GM23338 (cell line): ENCODE measurements at regions not wholly inside any gene's neighbourhood (a gene's known extent, or its start where the extent isn't known, plus 50 kb on each side); places are given as distances from the start of the nearest gene placed in this dataset.

Experiments
- ATAC-seq: fragments of 200-7000 bp; cut with Tn5 transposase; 3 replicates; pipeline ENCODE4 v1.9.1; 2020
- DNase-seq: peaks from one replicate; pipeline ENCODE4 v3.0.0-alpha.2; 2015; ENCODE audit warnings: low spot score
- H2AFZ ChIP-seq: fragments of 200-600 bp; sonication (generic); 2 replicates; pipeline ENCODE4 v1.8.0; 2016; ENCODE audit warnings: antibody characterized with exemption, mild to moderate bottlenecking, moderate library complexity
- H3F3A ChIP-seq: fragments of 200-600 bp; sonication (generic); replicated peaks from 2 replicates; pipeline ENCODE4 v1.8.0; 2017; ENCODE audit warnings: antibody characterized with exemption, mixed run types, low read depth
- H3K27ac ChIP-seq: fragments of 200-600 bp; sonication (generic); 2 replicates; pipeline ENCODE4 v1.6.1; 2016; ENCODE audit warnings: low read depth
- H3K27me3 ChIP-seq: fragments of 200-600 bp; sonication (generic); 2 replicates; pipeline ENCODE4 v1.8.0; 2016; ENCODE audit warnings: mild to moderate bottlenecking, mixed run types, moderate library complexity; ENCODE audit not compliant: insufficient read depth
- H3K36me3 ChIP-seq: fragments of 200-600 bp; sonication (generic); 2 replicates; pipeline ENCODE4 v1.8.0; 2016; ENCODE audit warnings: mild to moderate bottlenecking; ENCODE audit not compliant: insufficient read depth
- H3K4me1 ChIP-seq: fragments of 200-600 bp; sonication (generic); 2 replicates; pipeline ENCODE4 v1.8.0; 2016; ENCODE audit warnings: mild to moderate bottlenecking, moderate library complexity; ENCODE audit not compliant: insufficient read depth
- H3K4me2 ChIP-seq: fragments of 200-600 bp; sonication (generic); 2 replicates; pipeline ENCODE4 v1.7.1; 2017; ENCODE audit warnings: mixed run types
- H3K4me3 ChIP-seq: fragments of 200-600 bp; sonication (generic); 2 replicates; pipeline ENCODE4 v1.6.1; 2016; ENCODE audit warnings: mixed run types
- H3K79me2 ChIP-seq: fragments of 200-600 bp; sonication (generic); replicated peaks from 2 replicates; pipeline ENCODE4 v1.8.0; 2017; ENCODE audit warnings: mild to moderate bottlenecking; ENCODE audit not compliant: insufficient read depth
- H3K9me2 ChIP-seq: fragments of 200-600 bp; sonication (generic); 2 replicates; pipeline ENCODE4 v1.8.0; 2017; ENCODE audit not compliant: insufficient read depth
- H4K20me1 ChIP-seq: fragments of 200-600 bp; sonication (generic); replicated peaks from 2 replicates; pipeline ENCODE4 v1.8.0; 2017; ENCODE audit warnings: mild to moderate bottlenecking; ENCODE audit not compliant: insufficient read depth
- H3K27ac Mint-ChIP-seq: 2 replicates; pipeline ENCODE4 v1.8.0; 2020; ENCODE audit warnings: inconsistent platforms, mild to moderate bottlenecking, moderate library complexity, mixed read lengths
- H3K27me3 Mint-ChIP-seq: 3 replicates; pipeline ENCODE4 v1.8.0; 2022; ENCODE audit warnings: low read depth, mild to moderate bottlenecking, moderate library complexity, mixed read lengths, inconsistent platforms; ENCODE audit not compliant: insufficient read depth, poor library complexity
- H3K36me3 Mint-ChIP-seq: 3 replicates; pipeline ENCODE4 v1.8.0; 2021; ENCODE audit warnings: low read depth, mild to moderate bottlenecking, inconsistent platforms, moderate library complexity, mixed read lengths
- H3K4me1 Mint-ChIP-seq: 3 replicates; pipeline ENCODE4 v1.8.0; 2020; ENCODE audit warnings: mild to moderate bottlenecking, inconsistent platforms, mixed read lengths
- H3K4me3 Mint-ChIP-seq: 3 replicates; pipeline ENCODE4 v1.8.0; 2021; ENCODE audit warnings: moderate library complexity, mild to moderate bottlenecking, inconsistent platforms, mixed read lengths
- H3K9me3 Mint-ChIP-seq: 3 replicates; pipeline ENCODE4 v1.8.0; 2020; ENCODE audit warnings: moderate library complexity, mild to moderate bottlenecking, inconsistent platforms, mixed read lengths
- ETS1 ChIP-seq: IDR thresholded peaks from 2 replicates; pipeline ENCODE4 v1.6.1; 2016; ENCODE audit warnings: antibody characterized with exemption
- EZH2 ChIP-seq: fragments of 200-600 bp; sonication (generic); IDR thresholded peaks from one replicate; pipeline ENCODE4 v1.8.0; 2017; ENCODE audit warnings: antibody characterized with exemption, mild to moderate bottlenecking, low read depth; ENCODE audit not compliant: unreplicated experiment
- EZH2phosphoT487 ChIP-seq: fragments of 200-600 bp; sonication (generic); IDR thresholded peaks from one replicate; pipeline ENCODE4 v1.8.1; 2018; ENCODE audit warnings: antibody characterized with exemption; ENCODE audit not compliant: unreplicated experiment
- JUNB ChIP-seq: IDR thresholded peaks from one replicate; pipeline ENCODE4 v1.6.1; 2016; ENCODE audit warnings: antibody characterized with exemption; ENCODE audit not compliant: unreplicated experiment
- NANOG ChIP-seq: IDR thresholded peaks from 2 replicates; pipeline ENCODE4 v1.6.1; 2016; ENCODE audit warnings: antibody characterized with exemption, borderline replicate concordance
- POLR2AphosphoS5 ChIP-seq: IDR thresholded peaks from 2 replicates; pipeline ENCODE4 v1.6.1; 2016; ENCODE audit warnings: antibody characterized with exemption, low read depth
- STAT1 ChIP-seq: IDR thresholded peaks from one replicate; pipeline ENCODE4 v1.6.1; 2016; ENCODE audit warnings: antibody characterized with exemption; ENCODE audit not compliant: unreplicated experiment
- ZNF114 ChIP-seq: fragments of 250-450 bp; sonication (Bioruptor Pico); IDR thresholded peaks from 2 replicates; pipeline ENCODE4 v1.5.0; 2020; ENCODE audit warnings: mild to moderate bottlenecking, moderate library complexity
- TF ChIP-seq, protein P1 (sequence below): fragments of 250-450 bp; sonication (Bioruptor Pico); IDR thresholded peaks from 2 replicates; pipeline ENCODE4 v1.5.0; 2020; ENCODE audit warnings: mild to moderate bottlenecking, moderate library complexity
- TF ChIP-seq, protein P2 (sequence below): IDR thresholded peaks from one replicate; pipeline ENCODE4 v1.6.1; 2018; ENCODE audit warnings: antibody characterized with exemption; ENCODE audit not compliant: unreplicated experiment

- no peak overlapping the region for H3K4me2 ChIP-seq
- Mint-ChIP-seq H3K9me3 (peaks cover 9% of the 10 kb centered on the region), H3K36me3 (peaks cover 40% of the 10 kb centered on the region), H3K4me1 (no peaks in the 10 kb centered on the region), H3K4me3 (no peak overlapping the region), H3K27me3 (peaks cover 5% of the 10 kb centered on the region), H3K27ac (no peak overlapping the region)
- DNase-seq, result no peak
- TF ChIP-seq, protein P1, sequence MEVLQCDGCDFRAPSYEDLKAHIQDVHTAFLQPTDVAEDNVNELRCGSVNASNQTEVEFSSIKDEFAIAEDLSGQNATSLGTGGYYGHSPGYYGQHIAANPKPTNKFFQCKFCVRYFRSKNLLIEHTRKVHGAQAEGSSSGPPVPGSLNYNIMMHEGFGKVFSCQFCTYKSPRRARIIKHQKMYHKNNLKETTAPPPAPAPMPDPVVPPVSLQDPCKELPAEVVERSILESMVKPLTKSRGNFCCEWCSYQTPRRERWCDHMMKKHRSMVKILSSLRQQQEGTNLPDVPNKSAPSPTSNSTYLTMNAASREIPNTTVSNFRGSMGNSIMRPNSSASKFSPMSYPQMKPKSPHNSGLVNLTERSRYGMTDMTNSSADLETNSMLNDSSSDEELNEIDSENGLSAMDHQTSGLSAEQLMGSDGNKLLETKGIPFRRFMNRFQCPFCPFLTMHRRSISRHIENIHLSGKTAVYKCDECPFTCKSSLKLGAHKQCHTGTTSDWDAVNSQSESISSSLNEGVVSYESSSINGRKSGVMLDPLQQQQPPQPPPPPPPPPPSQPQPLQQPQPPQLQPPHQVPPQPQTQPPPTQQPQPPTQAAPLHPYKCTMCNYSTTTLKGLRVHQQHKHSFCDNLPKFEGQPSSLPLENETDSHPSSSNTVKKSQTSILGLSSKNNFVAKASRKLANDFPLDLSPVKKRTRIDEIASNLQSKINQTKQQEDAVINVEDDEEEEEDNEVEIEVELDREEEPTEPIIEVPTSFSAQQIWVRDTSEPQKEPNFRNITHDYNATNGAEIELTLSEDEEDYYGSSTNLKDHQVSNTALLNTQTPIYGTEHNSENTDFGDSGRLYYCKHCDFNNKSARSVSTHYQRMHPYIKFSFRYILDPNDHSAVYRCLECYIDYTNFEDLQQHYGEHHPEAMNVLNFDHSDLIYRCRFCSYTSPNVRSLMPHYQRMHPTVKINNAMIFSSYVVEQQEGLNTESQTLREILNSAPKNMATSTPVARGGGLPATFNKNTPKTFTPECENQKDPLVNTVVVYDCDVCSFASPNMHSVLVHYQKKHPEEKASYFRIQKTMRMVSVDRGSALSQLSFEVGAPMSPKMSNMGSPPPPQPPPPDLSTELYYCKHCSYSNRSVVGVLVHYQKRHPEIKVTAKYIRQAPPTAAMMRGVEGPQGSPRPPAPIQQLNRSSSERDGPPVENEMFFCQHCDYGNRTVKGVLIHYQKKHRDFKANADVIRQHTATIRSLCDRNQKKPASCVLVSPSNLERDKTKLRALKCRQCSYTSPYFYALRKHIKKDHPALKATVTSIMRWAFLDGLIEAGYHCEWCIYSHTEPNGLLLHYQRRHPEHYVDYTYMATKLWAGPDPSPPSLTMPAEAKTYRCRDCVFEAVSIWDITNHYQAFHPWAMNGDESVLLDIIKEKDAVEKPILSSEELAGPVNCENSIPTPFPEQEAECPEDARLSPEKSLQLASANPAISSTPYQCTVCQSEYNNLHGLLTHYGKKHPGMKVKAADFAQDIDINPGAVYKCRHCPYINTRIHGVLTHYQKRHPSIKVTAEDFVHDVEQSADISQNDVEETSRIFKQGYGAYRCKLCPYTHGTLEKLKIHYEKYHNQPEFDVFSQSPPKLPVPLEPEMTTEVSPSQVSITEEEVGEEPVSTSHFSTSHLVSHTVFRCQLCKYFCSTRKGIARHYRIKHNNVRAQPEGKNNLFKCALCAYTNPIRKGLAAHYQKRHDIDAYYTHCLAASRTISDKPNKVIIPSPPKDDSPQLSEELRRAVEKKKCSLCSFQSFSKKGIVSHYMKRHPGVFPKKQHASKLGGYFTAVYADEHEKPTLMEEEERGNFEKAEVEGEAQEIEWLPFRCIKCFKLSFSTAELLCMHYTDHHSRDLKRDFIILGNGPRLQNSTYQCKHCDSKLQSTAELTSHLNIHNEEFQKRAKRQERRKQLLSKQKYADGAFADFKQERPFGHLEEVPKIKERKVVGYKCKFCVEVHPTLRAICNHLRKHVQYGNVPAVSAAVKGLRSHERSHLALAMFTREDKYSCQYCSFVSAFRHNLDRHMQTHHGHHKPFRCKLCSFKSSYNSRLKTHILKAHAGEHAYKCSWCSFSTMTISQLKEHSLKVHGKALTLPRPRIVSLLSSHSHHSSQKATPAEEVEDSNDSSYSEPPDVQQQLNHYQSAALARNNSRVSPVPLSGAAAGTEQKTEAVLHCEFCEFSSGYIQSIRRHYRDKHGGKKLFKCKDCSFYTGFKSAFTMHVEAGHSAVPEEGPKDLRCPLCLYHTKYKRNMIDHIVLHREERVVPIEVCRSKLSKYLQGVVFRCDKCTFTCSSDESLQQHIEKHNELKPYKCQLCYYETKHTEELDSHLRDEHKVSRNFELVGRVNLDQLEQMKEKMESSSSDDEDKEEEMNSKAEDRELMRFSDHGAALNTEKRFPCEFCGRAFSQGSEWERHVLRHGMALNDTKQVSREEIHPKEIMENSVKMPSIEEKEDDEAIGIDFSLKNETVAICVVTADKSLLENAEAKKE, result no peak
- TF ChIP-seq EZH2 (no peak), NANOG (no peak), ZNF114 (CRISPR knock-in tag) (no peak), JUNB (no peak), EZH2phosphoT487 (no peak), POLR2AphosphoS5 (no peak), STAT1 (no peak), ETS1 (no peak)
- TF ChIP-seq, protein P2, sequence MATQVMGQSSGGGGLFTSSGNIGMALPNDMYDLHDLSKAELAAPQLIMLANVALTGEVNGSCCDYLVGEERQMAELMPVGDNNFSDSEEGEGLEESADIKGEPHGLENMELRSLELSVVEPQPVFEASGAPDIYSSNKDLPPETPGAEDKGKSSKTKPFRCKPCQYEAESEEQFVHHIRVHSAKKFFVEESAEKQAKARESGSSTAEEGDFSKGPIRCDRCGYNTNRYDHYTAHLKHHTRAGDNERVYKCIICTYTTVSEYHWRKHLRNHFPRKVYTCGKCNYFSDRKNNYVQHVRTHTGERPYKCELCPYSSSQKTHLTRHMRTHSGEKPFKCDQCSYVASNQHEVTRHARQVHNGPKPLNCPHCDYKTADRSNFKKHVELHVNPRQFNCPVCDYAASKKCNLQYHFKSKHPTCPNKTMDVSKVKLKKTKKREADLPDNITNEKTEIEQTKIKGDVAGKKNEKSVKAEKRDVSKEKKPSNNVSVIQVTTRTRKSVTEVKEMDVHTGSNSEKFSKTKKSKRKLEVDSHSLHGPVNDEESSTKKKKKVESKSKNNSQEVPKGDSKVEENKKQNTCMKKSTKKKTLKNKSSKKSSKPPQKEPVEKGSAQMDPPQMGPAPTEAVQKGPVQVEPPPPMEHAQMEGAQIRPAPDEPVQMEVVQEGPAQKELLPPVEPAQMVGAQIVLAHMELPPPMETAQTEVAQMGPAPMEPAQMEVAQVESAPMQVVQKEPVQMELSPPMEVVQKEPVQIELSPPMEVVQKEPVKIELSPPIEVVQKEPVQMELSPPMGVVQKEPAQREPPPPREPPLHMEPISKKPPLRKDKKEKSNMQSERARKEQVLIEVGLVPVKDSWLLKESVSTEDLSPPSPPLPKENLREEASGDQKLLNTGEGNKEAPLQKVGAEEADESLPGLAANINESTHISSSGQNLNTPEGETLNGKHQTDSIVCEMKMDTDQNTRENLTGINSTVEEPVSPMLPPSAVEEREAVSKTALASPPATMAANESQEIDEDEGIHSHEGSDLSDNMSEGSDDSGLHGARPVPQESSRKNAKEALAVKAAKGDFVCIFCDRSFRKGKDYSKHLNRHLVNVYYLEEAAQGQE, result no peak
- no peak overlapping the region for H3K27ac ChIP-seq
- ATAC-seq, result no peak
- no peaks in the 10 kb centered on the region for H3K9me2 ChIP-seq
- no peaks in the 10 kb centered on the region for H3K79me2 ChIP-seq
- H3F3A ChIP-seq, result no peaks in the 10 kb centered on the region
- H3K36me3 ChIP-seq, result no peaks in the 10 kb centered on the region
- no peak overlapping the region for H3K4me3 ChIP-seq
- no peaks in the 10 kb centered on the region for H3K27me3 ChIP-seq
- H2AFZ ChIP-seq, result no peak overlapping the region
- H3K4me1 ChIP-seq, result no peaks in the 10 kb centered on the region
- H4K20me1 ChIP-seq, result no peaks in the 10 kb centered on the region
Measured at GRCh38 chr18:78138983-78139496, 840.6 kb upstream of the SALL3 start.
